ENCODE measurements at regions not wholly inside any gene's neighbourhood (a gene's known extent, or its start where the extent isn't known, plus 50 kb on each side); places are given as distances from the start of the nearest gene placed in this dataset.

DNA sequence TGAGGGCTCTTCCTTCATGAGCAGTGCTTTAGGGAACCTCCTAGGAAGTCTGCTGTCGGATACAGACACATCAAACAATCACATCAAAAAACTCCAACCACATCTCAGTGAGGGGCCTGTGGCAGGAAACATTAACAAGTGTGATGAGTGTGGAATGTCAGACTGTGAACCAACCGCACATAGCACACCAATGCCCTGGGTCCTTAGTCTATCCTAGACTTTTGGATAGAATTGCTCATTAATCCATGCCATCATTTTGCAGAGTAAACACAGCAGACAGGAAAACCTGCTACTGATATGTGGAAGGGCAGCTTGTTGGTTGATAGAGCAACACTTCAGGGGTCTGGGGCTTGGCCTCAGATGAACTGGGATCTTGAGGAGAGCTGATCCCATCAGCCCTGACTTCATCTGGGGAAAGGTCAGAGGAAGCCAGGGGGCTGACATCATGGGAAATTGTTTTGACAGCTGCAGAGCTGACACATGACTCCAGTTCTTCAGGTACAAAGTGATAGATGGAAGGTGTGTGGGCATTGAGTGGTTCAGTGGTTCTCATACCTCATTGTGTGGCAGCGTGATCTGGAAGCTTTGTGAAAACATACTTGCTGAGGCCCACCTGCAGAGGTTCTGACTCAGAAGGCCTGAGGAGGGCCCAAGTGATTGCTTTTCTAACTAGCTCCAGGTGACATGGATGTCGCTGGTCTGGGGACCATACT is 193.3 kb downstream of the DIRAS2 start:
- Histone ChIP-seq H3K9me3 (ENCODE audit: control insufficient read depth, insufficient read depth, low read length) (no peaks in the 10 kb centered on the region), H3K4me1 (ENCODE audit: insufficient read depth, low read length) (no peaks in the 10 kb centered on the region), H3K36me3 (ENCODE audit: insufficient read depth, low read length) (no peaks in the 10 kb centered on the region), H3K9ac (ENCODE audit: low read depth, low read length) (no peak overlapping the region)

DNA sequence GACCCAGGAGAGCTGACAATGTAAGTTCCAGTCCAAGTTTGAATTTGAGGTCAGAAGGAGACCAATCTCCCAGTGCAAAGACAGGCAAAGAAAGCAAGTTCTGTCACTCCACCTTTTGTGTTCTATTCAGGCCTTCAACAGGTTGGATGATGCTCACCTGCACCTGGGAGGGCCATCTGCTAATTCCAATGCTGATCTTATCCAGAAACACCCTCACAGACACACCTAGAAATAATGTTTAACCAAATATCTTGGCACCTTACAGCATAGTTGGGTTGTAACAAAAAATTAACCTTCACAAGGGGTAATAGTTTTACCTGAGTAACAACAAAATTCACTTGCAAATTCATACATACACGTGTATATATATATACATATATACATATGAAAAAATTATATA is 190.8 kb downstream of the DIRAS2 start:
- Histone ChIP-seq H3K4me1 (ENCODE audit: insufficient read depth, low read length) (no peaks in the 10 kb centered on the region), H3K9ac (ENCODE audit: low read depth, low read length) (no peak overlapping the region), H3K9me3 (ENCODE audit: control insufficient read depth, insufficient read depth, low read length) (peaks cover 7% of the 10 kb centered on the region; the same call in 1 of the 2 replicates), H3K36me3 (ENCODE audit: insufficient read depth, low read length) (no peaks in the 10 kb centered on the region)

DNA sequence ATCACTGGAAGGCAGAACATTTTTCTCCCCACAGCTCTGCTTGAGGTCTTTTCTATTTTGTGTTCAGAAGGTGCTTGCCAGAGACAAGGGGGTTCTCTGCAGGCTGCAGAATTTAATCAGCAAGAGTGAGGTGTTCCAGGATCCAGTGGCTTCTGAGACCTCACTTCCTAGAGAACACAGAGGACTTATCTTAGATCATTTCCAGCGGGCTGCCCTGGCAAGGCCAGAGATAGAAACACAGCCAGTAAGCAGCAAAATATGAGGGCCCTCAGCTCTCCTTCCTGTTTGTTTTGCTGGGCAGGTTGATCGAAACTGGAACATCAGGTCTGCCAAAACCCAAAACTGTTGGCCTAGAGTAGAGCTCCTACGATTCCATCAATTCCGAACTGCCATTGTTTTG is 187.3 kb downstream of the DIRAS2 start:
- Histone ChIP-seq H3K9me3 (ENCODE audit: control insufficient read depth, insufficient read depth, low read length) (peaks cover 7% of the 10 kb centered on the region; the same call in 1 of the 2 replicates), H3K36me3 (ENCODE audit: insufficient read depth, low read length) (no peaks in the 10 kb centered on the region), H3K4me1 (ENCODE audit: insufficient read depth, low read length) (0 out of 2 replicates have a peak, but pooled peaks cover 2% of the 10 kb centered on the region), H3K9ac (ENCODE audit: low read depth, low read length) (no peak overlapping the region)

DNA sequence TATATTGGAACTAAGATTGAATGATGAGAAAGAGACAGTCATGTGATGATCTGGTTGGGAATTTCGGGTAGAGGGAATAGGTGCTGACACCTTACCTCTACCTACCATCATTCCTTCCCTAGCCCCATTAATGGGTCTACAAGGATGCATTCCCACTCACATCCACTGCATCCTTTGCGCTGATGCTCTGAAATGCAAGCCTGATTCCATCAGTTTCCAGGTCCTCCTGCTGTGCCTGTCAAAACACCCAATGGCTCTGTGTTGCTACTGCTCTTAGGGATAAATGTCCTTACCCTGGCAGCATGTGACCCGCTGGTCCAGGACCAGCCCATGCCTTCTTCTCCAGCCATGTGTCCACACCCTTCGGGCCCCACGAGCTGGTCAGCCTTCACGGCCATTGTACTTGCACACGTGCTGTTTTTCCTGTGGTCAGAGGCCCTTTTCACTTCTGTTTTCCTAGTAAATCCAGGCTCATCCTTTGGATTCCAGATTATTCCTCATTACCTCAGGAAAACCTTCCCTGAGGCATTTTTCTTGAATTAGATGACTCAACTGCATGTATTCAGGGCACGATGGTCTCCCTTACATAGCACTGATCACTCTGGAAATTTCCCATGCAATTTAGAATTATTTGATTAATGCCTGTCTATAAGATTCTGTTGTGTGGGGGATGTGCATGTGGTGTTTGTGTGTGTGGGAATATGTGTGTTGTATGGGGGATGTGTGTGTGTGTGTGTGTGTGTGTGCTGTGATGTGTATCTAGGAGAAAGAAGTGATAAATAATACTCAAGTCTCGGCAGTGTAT is 185.0 kb downstream of the DIRAS2 start:
- no peak overlapping the region for H3K9ac ChIP-seq (ENCODE audit: low read depth, low read length)
- H3K36me3 ChIP-seq (ENCODE audit: insufficient read depth, low read length) = no peaks in the 10 kb centered on the region
- H3K4me1 ChIP-seq (ENCODE audit: insufficient read depth, low read length) = 0 out of 2 replicates have a peak, but pooled peaks cover 4% of the 10 kb centered on the region
- H3K9me3 ChIP-seq (ENCODE audit: control insufficient read depth, insufficient read depth, low read length) = peaks cover 7% of the 10 kb centered on the region; the same call in 1 of the 2 replicates

DNA sequence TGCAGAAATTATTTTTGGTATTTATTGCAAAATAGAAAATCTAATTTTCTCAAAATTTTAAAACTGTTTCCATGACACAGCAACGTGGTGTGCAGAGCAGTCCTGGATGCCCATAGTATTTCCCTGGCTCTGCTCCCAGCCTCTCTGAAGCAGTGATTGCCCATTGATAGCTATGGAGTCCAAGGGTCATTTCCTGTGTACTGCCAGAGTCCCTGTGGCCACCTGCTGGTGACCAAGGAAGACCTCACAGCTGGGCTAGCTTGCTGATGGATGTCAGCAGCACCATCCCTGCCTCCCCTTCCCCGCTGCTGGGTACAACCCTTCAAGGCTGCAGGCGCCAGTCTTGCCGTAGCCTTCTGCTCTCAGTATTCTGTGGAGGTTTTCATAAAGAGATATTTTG is 184.1 kb downstream of the DIRAS2 start:
- Histone ChIP-seq H3K36me3 (ENCODE audit: insufficient read depth, low read length) (no peaks in the 10 kb centered on the region), H3K9ac (ENCODE audit: low read depth, low read length) (no peak overlapping the region), H3K9me3 (ENCODE audit: control insufficient read depth, insufficient read depth, low read length) (peaks cover 7% of the 10 kb centered on the region; the same call in 1 of the 2 replicates), H3K4me1 (ENCODE audit: insufficient read depth, low read length) (0 out of 2 replicates have a peak, but pooled peaks cover 4% of the 10 kb centered on the region)

DNA sequence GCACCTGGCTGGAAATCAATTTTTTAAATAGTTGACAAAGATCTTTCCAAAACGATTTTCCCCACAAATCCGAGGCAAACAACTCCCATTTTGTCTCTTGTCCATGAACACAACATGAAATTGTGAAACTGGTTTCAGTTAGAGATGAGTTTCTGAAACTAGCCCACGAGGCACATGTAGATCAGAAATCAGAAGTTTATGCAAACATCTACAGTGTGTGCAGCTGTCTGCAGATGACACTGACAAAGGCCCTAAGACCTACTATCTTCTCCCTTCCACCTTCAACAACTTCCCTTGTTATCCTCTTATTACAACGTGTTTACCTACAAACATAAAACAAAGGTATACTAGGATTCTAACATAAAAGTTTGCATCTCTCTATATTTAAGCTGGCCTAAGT is 183.3 kb downstream of the DIRAS2 start:
- Histone ChIP-seq H3K36me3 (ENCODE audit: insufficient read depth, low read length) (no peaks in the 10 kb centered on the region), H3K4me1 (ENCODE audit: insufficient read depth, low read length) (0 out of 2 replicates have a peak, but pooled peaks cover 4% of the 10 kb centered on the region), H3K9ac (ENCODE audit: low read depth, low read length) (no peak overlapping the region), H3K9me3 (ENCODE audit: control insufficient read depth, insufficient read depth, low read length) (peaks cover 7% of the 10 kb centered on the region; the same call in 1 of the 2 replicates)

DNA sequence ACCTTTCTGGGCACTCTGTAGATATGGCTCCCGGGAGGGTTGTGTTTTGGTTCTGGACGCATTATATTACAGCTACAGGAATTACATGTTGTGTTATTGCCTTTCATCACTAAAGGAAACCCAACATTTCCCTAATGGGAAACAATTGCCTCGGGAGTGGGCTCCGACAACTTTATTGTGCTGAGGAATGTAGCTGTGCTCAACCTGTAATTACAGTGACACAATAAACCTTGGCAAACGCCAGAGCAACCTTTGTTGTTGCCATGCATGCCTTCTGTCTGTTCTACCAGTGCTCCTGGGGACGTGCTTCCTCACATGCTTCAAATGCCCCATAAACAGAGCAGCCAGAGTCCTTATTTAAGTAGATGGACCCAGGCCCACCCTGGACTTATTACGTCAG is 182.4 kb downstream of the DIRAS2 start:
- no peak overlapping the region for H3K9ac ChIP-seq (ENCODE audit: low read depth, low read length)
- H3K9me3 ChIP-seq (ENCODE audit: control insufficient read depth, insufficient read depth, low read length) = peaks cover 3% of the 10 kb centered on the region; the same call in 1 of the 2 replicates
- no peaks in the 10 kb centered on the region for H3K36me3 ChIP-seq (ENCODE audit: insufficient read depth, low read length)
- 0 out of 2 replicates have a peak, but pooled peaks cover 4% of the 10 kb centered on the region for H3K4me1 ChIP-seq (ENCODE audit: insufficient read depth, low read length)

DNA sequence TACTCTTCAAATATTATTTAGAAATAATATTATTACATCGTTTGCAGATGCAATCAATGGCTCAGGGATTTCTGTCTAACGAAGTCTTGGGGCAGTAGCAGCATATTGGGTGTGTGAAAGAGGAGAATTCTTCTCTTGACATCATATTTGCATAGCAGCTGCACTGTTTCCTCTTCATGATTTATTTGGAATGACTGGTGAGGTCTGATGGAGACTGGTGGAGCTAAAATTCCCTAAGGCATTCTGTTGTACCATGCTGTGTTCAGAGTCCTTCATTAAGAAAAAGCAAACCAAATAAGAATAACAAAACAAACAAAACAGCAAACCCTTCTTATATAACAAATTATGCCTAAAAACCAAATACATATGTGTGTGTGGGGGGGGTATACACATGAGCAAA is 177.6 kb downstream of the DIRAS2 start:
- no peaks in the 10 kb centered on the region for H3K9me3 ChIP-seq (ENCODE audit: control insufficient read depth, insufficient read depth, low read length)
- H3K9ac ChIP-seq (ENCODE audit: low read depth, low read length) = no peak overlapping the region
- H3K4me1 ChIP-seq (ENCODE audit: insufficient read depth, low read length) = 0 out of 2 replicates have a peak, but pooled peaks cover 4% of the 10 kb centered on the region
- H3K36me3 ChIP-seq (ENCODE audit: insufficient read depth, low read length) = no peaks in the 10 kb centered on the region

DNA sequence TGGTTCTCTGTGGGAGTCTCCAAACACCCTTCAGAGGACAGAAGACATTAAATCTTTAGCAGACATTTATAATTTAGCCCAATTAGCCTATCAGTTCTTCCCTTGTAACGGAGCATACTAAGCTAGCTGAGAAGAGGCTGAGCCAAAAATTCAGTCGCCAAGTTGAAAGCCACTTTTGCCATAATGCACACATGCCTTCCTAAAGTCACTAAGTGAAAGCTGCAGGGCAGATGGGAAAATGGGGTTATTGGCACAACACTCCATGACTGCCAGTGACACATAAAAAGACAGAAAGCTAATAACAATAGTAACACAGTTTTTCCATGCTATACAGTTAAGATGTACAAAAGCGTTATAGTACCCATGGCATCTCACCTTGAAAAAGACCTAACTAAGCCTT is 176.2 kb downstream of the DIRAS2 start:
- no peaks in the 10 kb centered on the region for H3K4me1 ChIP-seq (ENCODE audit: insufficient read depth, low read length)
- no peaks in the 10 kb centered on the region for H3K36me3 ChIP-seq (ENCODE audit: insufficient read depth, low read length)
- H3K9ac ChIP-seq (ENCODE audit: low read depth, low read length) = no peak overlapping the region
- H3K9me3 ChIP-seq (ENCODE audit: control insufficient read depth, insufficient read depth, low read length) = no peaks in the 10 kb centered on the region

DNA sequence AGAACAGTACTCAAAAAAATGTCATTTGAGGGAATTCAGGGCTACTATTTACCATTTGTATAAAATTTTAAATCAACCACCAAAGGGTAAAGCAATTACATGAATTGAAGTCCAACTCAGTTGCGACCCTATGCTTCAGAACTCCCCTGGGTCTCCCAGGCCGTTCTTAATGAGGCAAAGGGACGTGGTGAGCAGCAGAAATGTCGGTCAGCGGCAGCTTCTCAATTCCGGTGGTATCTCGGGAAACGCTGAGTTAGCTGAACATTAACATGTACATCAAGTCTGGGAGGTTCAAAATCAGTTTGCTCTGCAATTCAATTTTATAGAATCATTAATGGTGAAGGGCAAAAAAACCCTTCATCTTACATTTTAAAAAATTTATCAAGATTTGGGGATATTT is 173.2 kb downstream of the DIRAS2 start:
- Histone ChIP-seq H3K9me3 (ENCODE audit: control insufficient read depth, insufficient read depth, low read length) (no peaks in the 10 kb centered on the region), H3K4me1 (ENCODE audit: insufficient read depth, low read length) (no peaks in the 10 kb centered on the region), H3K9ac (ENCODE audit: low read depth, low read length) (no peak overlapping the region), H3K36me3 (ENCODE audit: insufficient read depth, low read length) (no peaks in the 10 kb centered on the region)

DNA sequence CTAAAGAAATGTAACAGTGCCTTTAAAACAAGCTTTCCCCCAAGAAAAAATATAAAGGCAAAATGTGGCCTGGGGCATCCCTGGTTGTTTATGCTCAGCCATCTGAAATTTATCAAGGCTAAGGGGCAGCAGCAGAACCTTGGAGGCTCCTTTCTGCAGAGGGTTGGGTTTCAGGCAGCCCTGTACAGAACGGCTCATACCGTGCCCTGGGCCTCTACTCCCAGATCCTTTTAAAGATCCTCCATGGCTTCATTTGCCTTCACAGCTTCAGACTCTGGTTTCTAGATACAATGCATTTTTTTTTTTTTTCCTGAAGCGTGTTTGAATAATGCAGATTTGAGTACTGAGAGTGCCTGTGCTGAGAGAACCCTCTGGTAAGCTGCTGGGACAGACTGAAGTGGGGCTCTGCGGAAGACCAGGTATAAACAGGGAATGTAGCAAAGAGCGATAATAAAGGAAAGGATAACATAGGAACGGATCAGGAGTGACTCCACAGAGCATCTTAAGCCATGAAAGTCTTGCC is 172.7 kb downstream of the DIRAS2 start:
- H3K4me1 ChIP-seq (ENCODE audit: insufficient read depth, low read length) = no peaks in the 10 kb centered on the region
- no peak overlapping the region for H3K9ac ChIP-seq (ENCODE audit: low read depth, low read length)
- H3K9me3 ChIP-seq (ENCODE audit: control insufficient read depth, insufficient read depth, low read length) = no peaks in the 10 kb centered on the region
- H3K36me3 ChIP-seq (ENCODE audit: insufficient read depth, low read length) = no peaks in the 10 kb centered on the region

DNA sequence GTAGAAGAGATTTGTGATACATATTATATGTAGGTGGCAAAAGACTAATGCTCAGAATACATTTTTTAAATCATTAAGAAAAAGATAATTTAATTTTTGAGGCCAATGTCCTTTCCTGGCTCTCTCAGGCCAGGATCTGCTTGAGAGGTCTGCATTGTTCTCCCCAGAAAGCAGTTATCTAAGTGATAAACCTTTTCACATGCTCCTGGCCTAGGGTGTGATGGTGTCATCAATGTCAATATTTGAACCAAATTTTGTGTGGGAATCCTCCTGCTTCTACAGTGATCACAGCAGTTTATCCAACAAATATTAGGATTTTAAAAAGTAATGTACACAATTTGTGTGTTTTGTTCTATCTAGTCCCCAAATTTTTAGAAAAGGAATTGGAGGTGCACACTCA is 166.6 kb downstream of the DIRAS2 start:
- no peaks in the 10 kb centered on the region for H3K9me3 ChIP-seq (ENCODE audit: control insufficient read depth, insufficient read depth, low read length)
- H3K36me3 ChIP-seq (ENCODE audit: insufficient read depth, low read length) = no peaks in the 10 kb centered on the region
- no peaks in the 10 kb centered on the region for H3K4me1 ChIP-seq (ENCODE audit: insufficient read depth, low read length)
- no peak overlapping the region for H3K9ac ChIP-seq (ENCODE audit: low read depth, low read length)

DNA sequence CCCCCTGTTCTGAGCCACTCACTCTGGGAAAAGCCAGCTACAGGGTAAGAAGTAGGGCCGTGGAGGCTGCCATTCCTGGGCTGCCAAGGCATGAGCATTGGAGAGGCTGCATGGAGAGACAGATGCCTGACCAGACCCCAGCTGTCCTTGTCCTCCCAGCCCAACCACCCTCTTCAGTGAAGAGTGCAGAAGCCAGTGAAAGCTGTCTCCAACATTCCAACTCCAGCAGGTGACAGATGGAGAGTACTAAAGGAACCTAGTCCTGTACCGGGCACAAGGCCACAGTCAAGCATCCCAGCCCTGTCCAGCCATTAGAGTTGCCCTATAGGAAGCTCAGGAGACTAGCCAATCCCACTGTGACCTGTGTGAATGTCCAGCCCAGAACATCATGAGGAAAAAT is 165.1 kb downstream of the DIRAS2 start:
- no peaks in the 10 kb centered on the region for H3K36me3 ChIP-seq (ENCODE audit: insufficient read depth, low read length)
- H3K9me3 ChIP-seq (ENCODE audit: control insufficient read depth, insufficient read depth, low read length) = no peaks in the 10 kb centered on the region
- H3K9ac ChIP-seq (ENCODE audit: low read depth, low read length) = no peak overlapping the region
- H3K4me1 ChIP-seq (ENCODE audit: insufficient read depth, low read length) = no peaks in the 10 kb centered on the region

DNA sequence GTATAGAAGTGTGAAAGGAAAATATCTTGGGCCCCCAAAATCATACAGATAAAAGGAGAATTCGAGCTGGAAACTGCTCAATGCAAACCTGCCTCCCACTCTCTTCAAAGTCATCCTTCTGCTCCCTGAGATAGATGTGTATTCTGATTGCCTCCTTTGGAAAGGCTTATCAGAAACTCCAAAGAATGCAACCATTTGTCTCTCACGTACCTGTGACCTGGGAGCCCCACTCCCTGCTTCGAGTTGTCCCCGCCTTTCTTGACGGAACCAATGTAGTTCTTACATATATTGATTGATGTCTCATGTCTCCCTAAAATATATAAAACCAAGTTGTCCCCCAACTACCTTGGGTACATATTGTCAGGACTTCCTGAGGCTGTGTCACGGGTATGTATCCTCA is 163.8 kb downstream of the DIRAS2 start:
- Histone ChIP-seq H3K4me1 (ENCODE audit: insufficient read depth, low read length) (no peaks in the 10 kb centered on the region), H3K36me3 (ENCODE audit: insufficient read depth, low read length) (no peaks in the 10 kb centered on the region), H3K9me3 (ENCODE audit: control insufficient read depth, insufficient read depth, low read length) (no peaks in the 10 kb centered on the region), H3K9ac (ENCODE audit: low read depth, low read length) (no peak overlapping the region)

DNA sequence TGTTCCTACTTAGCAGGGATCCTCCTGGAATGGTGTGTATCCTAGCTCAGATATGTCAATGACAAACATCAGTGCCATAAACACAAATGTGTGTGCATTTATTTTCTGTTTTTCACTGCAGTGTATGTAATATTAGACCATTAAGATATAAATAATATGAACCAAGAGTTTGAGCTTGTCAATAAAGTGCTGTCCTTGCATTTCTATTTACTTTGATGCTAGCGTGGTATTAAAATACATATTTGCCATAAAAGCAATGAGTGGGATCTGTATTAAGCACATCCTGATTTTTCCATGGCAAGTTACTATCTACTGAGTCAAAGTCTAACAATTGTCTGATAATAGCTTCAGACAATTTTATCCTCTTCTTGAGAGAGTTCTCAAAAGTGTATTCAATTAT is 157.6 kb downstream of the DIRAS2 start:
- no peaks in the 10 kb centered on the region for H3K36me3 ChIP-seq (ENCODE audit: insufficient read depth, low read length)
- no peaks in the 10 kb centered on the region for H3K9me3 ChIP-seq (ENCODE audit: control insufficient read depth, insufficient read depth, low read length)
- no peak overlapping the region for H3K9ac ChIP-seq (ENCODE audit: low read depth, low read length)
- no peaks in the 10 kb centered on the region for H3K4me1 ChIP-seq (ENCODE audit: insufficient read depth, low read length)

Data from ES-I3 (cell line).